GM23338 (cell line): ENCODE measurements at regions not wholly inside any gene's neighbourhood (a gene's known extent, or its start where the extent isn't known, plus 50 kb on each side); places are given as distances from the start of the nearest gene placed in this dataset.

Experiments
- ATAC-seq: fragments of 200-7000 bp; cut with Tn5 transposase; 3 replicates; pipeline ENCODE4 v1.9.1; 2020
- DNase-seq: peaks from one replicate; pipeline ENCODE4 v3.0.0-alpha.2; 2015; ENCODE audit warnings: low spot score
- H2AFZ ChIP-seq: fragments of 200-600 bp; sonication (generic); 2 replicates; pipeline ENCODE4 v1.8.0; 2016; ENCODE audit warnings: antibody characterized with exemption, mild to moderate bottlenecking, moderate library complexity
- H3F3A ChIP-seq: fragments of 200-600 bp; sonication (generic); replicated peaks from 2 replicates; pipeline ENCODE4 v1.8.0; 2017; ENCODE audit warnings: antibody characterized with exemption, mixed run types, low read depth
- H3K27ac ChIP-seq: fragments of 200-600 bp; sonication (generic); 2 replicates; pipeline ENCODE4 v1.6.1; 2016; ENCODE audit warnings: low read depth
- H3K27me3 ChIP-seq: fragments of 200-600 bp; sonication (generic); 2 replicates; pipeline ENCODE4 v1.8.0; 2016; ENCODE audit warnings: mild to moderate bottlenecking, mixed run types, moderate library complexity; ENCODE audit not compliant: insufficient read depth
- H3K36me3 ChIP-seq: fragments of 200-600 bp; sonication (generic); 2 replicates; pipeline ENCODE4 v1.8.0; 2016; ENCODE audit warnings: mild to moderate bottlenecking; ENCODE audit not compliant: insufficient read depth
- H3K4me1 ChIP-seq: fragments of 200-600 bp; sonication (generic); 2 replicates; pipeline ENCODE4 v1.8.0; 2016; ENCODE audit warnings: mild to moderate bottlenecking, moderate library complexity; ENCODE audit not compliant: insufficient read depth
- H3K4me2 ChIP-seq: fragments of 200-600 bp; sonication (generic); 2 replicates; pipeline ENCODE4 v1.7.1; 2017; ENCODE audit warnings: mixed run types
- H3K4me3 ChIP-seq: fragments of 200-600 bp; sonication (generic); 2 replicates; pipeline ENCODE4 v1.6.1; 2016; ENCODE audit warnings: mixed run types
- H3K79me2 ChIP-seq: fragments of 200-600 bp; sonication (generic); replicated peaks from 2 replicates; pipeline ENCODE4 v1.8.0; 2017; ENCODE audit warnings: mild to moderate bottlenecking; ENCODE audit not compliant: insufficient read depth
- H3K9me2 ChIP-seq: fragments of 200-600 bp; sonication (generic); 2 replicates; pipeline ENCODE4 v1.8.0; 2017; ENCODE audit not compliant: insufficient read depth
- H4K20me1 ChIP-seq: fragments of 200-600 bp; sonication (generic); replicated peaks from 2 replicates; pipeline ENCODE4 v1.8.0; 2017; ENCODE audit warnings: mild to moderate bottlenecking; ENCODE audit not compliant: insufficient read depth
- H3K27ac Mint-ChIP-seq: 2 replicates; pipeline ENCODE4 v1.8.0; 2020; ENCODE audit warnings: inconsistent platforms, mild to moderate bottlenecking, moderate library complexity, mixed read lengths
- H3K27me3 Mint-ChIP-seq: 3 replicates; pipeline ENCODE4 v1.8.0; 2022; ENCODE audit warnings: low read depth, mild to moderate bottlenecking, moderate library complexity, mixed read lengths, inconsistent platforms; ENCODE audit not compliant: insufficient read depth, poor library complexity
- H3K36me3 Mint-ChIP-seq: 3 replicates; pipeline ENCODE4 v1.8.0; 2021; ENCODE audit warnings: low read depth, mild to moderate bottlenecking, inconsistent platforms, moderate library complexity, mixed read lengths
- H3K4me1 Mint-ChIP-seq: 3 replicates; pipeline ENCODE4 v1.8.0; 2020; ENCODE audit warnings: mild to moderate bottlenecking, inconsistent platforms, mixed read lengths
- H3K4me3 Mint-ChIP-seq: 3 replicates; pipeline ENCODE4 v1.8.0; 2021; ENCODE audit warnings: moderate library complexity, mild to moderate bottlenecking, inconsistent platforms, mixed read lengths
- H3K9me3 Mint-ChIP-seq: 3 replicates; pipeline ENCODE4 v1.8.0; 2020; ENCODE audit warnings: moderate library complexity, mild to moderate bottlenecking, inconsistent platforms, mixed read lengths
- CREB1 ChIP-seq: fragments of 250-450 bp; sonication (Bioruptor Pico); IDR thresholded peaks from 2 replicates; pipeline ENCODE4 v1.5.0; 2020; ENCODE audit warnings: low read depth, mild to moderate bottlenecking, moderate library complexity
- EZH2 ChIP-seq: fragments of 200-600 bp; sonication (generic); IDR thresholded peaks from one replicate; pipeline ENCODE4 v1.8.0; 2017; ENCODE audit warnings: antibody characterized with exemption, mild to moderate bottlenecking, low read depth; ENCODE audit not compliant: unreplicated experiment
- EZH2phosphoT487 ChIP-seq: fragments of 200-600 bp; sonication (generic); IDR thresholded peaks from one replicate; pipeline ENCODE4 v1.8.1; 2018; ENCODE audit warnings: antibody characterized with exemption; ENCODE audit not compliant: unreplicated experiment
- JUNB ChIP-seq: IDR thresholded peaks from one replicate; pipeline ENCODE4 v1.6.1; 2016; ENCODE audit warnings: antibody characterized with exemption; ENCODE audit not compliant: unreplicated experiment
- NANOG ChIP-seq: IDR thresholded peaks from 2 replicates; pipeline ENCODE4 v1.6.1; 2016; ENCODE audit warnings: antibody characterized with exemption, borderline replicate concordance
- POLR2AphosphoS5 ChIP-seq: IDR thresholded peaks from 2 replicates; pipeline ENCODE4 v1.6.1; 2016; ENCODE audit warnings: antibody characterized with exemption, low read depth
- STAT1 ChIP-seq: IDR thresholded peaks from one replicate; pipeline ENCODE4 v1.6.1; 2016; ENCODE audit warnings: antibody characterized with exemption; ENCODE audit not compliant: unreplicated experiment
- ZNF114 ChIP-seq: fragments of 250-450 bp; sonication (Bioruptor Pico); IDR thresholded peaks from 2 replicates; pipeline ENCODE4 v1.5.0; 2020; ENCODE audit warnings: mild to moderate bottlenecking, moderate library complexity
- ZNF331 ChIP-seq: fragments of 250-450 bp; sonication (Bioruptor Pico); IDR thresholded peaks from 2 replicates; pipeline ENCODE4 v1.5.0; 2020; ENCODE audit warnings: low read depth, mild to moderate bottlenecking, moderate library complexity
- TF ChIP-seq, protein P1 (sequence below): IDR thresholded peaks from 2 replicates; pipeline ENCODE4 v1.6.1; 2016; ENCODE audit warnings: antibody characterized with exemption
- TF ChIP-seq, protein P2 (sequence below): fragments of 250-450 bp; sonication (Bioruptor Pico); IDR thresholded peaks from 2 replicates; pipeline ENCODE4 v1.5.0; 2020; ENCODE audit warnings: mild to moderate bottlenecking, moderate library complexity
- TF ChIP-seq, protein P3 (sequence below), 2 experiments: fragments of 200-600 bp in 1 of 2; sonication (generic) in 1 of 2; conservative IDR thresholded peaks; 2 replicates each; pipeline versions ENCODE4 v1.5.1 to v1.6.1; 2016 to 2017; ENCODE audit warnings: antibody characterized with exemption in 2 of 2, low read depth in 2 of 2, mild to moderate bottlenecking in 2 of 2, moderate library complexity in 1 of 2
- TF ChIP-seq, protein P4 (sequence below): IDR thresholded peaks from one replicate; pipeline ENCODE4 v1.6.1; 2018; ENCODE audit warnings: antibody characterized with exemption; ENCODE audit not compliant: unreplicated experiment

DNA sequence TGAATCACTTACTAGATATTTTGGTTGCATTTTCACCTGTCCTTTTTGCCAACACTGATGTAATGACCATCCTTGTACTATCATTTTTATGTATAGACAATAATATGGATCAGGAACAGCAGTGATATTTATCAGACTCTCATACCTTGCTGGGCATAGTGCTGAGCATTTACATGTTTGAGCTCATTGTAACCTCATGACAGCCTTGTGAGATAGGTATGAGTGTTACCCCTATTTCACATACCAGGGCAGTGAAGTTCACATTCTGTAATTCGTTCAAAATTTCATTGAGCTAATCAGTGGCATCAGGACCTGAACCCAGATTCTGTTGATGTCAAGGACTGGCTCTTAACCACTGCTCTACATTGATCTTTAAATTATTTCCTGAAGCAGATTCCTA is 221.5 kb upstream of the TBL1XR1 start:
- Histone ChIP-seq H4K20me1 (no peaks in the 10 kb centered on the region), H3F3A (no peaks in the 10 kb centered on the region), H3K4me1 (0 out of 2 replicates have a peak, but pooled peaks cover 3% of the 10 kb centered on the region), H3K27me3 (no peaks in the 10 kb centered on the region), H3K79me2 (no peaks in the 10 kb centered on the region), H3K9me2 (no peaks in the 10 kb centered on the region), H3K36me3 (no peaks in the 10 kb centered on the region), H3K27ac (no peak overlapping the region), H2AFZ (no peak overlapping the region), H3K4me2 (no peak overlapping the region), H3K4me3 (no peak overlapping the region)
- Mint-ChIP-seq H3K9me3 (peaks cover 6% of the 10 kb centered on the region; the same call in 2 of the 3 replicates), H3K27ac (no peak overlapping the region), H3K27me3 (peaks cover 7% of the 10 kb centered on the region), H3K36me3 (peaks cover 5% of the 10 kb centered on the region; the same call in 1 of the 3 replicates), H3K4me1 (peaks cover 4% of the 10 kb centered on the region; the same call in 2 of the 3 replicates), H3K4me3 (no peak overlapping the region)
- TF ChIP-seq, protein P1, sequence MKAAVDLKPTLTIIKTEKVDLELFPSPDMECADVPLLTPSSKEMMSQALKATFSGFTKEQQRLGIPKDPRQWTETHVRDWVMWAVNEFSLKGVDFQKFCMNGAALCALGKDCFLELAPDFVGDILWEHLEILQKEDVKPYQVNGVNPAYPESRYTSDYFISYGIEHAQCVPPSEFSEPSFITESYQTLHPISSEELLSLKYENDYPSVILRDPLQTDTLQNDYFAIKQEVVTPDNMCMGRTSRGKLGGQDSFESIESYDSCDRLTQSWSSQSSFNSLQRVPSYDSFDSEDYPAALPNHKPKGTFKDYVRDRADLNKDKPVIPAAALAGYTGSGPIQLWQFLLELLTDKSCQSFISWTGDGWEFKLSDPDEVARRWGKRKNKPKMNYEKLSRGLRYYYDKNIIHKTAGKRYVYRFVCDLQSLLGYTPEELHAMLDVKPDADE = no peak
- TF ChIP-seq ZNF114 (CRISPR knock-in tag) = no peak
- TF ChIP-seq NANOG = no peak
- no peak for TF ChIP-seq ZNF331 (CRISPR knock-in tag)
- TF ChIP-seq JUNB = no peak
- TF ChIP-seq, protein P2, sequence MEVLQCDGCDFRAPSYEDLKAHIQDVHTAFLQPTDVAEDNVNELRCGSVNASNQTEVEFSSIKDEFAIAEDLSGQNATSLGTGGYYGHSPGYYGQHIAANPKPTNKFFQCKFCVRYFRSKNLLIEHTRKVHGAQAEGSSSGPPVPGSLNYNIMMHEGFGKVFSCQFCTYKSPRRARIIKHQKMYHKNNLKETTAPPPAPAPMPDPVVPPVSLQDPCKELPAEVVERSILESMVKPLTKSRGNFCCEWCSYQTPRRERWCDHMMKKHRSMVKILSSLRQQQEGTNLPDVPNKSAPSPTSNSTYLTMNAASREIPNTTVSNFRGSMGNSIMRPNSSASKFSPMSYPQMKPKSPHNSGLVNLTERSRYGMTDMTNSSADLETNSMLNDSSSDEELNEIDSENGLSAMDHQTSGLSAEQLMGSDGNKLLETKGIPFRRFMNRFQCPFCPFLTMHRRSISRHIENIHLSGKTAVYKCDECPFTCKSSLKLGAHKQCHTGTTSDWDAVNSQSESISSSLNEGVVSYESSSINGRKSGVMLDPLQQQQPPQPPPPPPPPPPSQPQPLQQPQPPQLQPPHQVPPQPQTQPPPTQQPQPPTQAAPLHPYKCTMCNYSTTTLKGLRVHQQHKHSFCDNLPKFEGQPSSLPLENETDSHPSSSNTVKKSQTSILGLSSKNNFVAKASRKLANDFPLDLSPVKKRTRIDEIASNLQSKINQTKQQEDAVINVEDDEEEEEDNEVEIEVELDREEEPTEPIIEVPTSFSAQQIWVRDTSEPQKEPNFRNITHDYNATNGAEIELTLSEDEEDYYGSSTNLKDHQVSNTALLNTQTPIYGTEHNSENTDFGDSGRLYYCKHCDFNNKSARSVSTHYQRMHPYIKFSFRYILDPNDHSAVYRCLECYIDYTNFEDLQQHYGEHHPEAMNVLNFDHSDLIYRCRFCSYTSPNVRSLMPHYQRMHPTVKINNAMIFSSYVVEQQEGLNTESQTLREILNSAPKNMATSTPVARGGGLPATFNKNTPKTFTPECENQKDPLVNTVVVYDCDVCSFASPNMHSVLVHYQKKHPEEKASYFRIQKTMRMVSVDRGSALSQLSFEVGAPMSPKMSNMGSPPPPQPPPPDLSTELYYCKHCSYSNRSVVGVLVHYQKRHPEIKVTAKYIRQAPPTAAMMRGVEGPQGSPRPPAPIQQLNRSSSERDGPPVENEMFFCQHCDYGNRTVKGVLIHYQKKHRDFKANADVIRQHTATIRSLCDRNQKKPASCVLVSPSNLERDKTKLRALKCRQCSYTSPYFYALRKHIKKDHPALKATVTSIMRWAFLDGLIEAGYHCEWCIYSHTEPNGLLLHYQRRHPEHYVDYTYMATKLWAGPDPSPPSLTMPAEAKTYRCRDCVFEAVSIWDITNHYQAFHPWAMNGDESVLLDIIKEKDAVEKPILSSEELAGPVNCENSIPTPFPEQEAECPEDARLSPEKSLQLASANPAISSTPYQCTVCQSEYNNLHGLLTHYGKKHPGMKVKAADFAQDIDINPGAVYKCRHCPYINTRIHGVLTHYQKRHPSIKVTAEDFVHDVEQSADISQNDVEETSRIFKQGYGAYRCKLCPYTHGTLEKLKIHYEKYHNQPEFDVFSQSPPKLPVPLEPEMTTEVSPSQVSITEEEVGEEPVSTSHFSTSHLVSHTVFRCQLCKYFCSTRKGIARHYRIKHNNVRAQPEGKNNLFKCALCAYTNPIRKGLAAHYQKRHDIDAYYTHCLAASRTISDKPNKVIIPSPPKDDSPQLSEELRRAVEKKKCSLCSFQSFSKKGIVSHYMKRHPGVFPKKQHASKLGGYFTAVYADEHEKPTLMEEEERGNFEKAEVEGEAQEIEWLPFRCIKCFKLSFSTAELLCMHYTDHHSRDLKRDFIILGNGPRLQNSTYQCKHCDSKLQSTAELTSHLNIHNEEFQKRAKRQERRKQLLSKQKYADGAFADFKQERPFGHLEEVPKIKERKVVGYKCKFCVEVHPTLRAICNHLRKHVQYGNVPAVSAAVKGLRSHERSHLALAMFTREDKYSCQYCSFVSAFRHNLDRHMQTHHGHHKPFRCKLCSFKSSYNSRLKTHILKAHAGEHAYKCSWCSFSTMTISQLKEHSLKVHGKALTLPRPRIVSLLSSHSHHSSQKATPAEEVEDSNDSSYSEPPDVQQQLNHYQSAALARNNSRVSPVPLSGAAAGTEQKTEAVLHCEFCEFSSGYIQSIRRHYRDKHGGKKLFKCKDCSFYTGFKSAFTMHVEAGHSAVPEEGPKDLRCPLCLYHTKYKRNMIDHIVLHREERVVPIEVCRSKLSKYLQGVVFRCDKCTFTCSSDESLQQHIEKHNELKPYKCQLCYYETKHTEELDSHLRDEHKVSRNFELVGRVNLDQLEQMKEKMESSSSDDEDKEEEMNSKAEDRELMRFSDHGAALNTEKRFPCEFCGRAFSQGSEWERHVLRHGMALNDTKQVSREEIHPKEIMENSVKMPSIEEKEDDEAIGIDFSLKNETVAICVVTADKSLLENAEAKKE (CRISPR knock-in tag) = no peak
- TF ChIP-seq POLR2AphosphoS5 = no peak
- no peak for TF ChIP-seq EZH2
- no peak for TF ChIP-seq EZH2phosphoT487
- TF ChIP-seq, protein P3, sequence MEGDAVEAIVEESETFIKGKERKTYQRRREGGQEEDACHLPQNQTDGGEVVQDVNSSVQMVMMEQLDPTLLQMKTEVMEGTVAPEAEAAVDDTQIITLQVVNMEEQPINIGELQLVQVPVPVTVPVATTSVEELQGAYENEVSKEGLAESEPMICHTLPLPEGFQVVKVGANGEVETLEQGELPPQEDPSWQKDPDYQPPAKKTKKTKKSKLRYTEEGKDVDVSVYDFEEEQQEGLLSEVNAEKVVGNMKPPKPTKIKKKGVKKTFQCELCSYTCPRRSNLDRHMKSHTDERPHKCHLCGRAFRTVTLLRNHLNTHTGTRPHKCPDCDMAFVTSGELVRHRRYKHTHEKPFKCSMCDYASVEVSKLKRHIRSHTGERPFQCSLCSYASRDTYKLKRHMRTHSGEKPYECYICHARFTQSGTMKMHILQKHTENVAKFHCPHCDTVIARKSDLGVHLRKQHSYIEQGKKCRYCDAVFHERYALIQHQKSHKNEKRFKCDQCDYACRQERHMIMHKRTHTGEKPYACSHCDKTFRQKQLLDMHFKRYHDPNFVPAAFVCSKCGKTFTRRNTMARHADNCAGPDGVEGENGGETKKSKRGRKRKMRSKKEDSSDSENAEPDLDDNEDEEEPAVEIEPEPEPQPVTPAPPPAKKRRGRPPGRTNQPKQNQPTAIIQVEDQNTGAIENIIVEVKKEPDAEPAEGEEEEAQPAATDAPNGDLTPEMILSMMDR (conservative IDR thresholded peaks at IDR 0.05; ENCODE audit: low read depth in 2 of 2) = no peak
- TF ChIP-seq CREB1 (CRISPR knock-in tag) = no peak
- TF ChIP-seq, protein P4, sequence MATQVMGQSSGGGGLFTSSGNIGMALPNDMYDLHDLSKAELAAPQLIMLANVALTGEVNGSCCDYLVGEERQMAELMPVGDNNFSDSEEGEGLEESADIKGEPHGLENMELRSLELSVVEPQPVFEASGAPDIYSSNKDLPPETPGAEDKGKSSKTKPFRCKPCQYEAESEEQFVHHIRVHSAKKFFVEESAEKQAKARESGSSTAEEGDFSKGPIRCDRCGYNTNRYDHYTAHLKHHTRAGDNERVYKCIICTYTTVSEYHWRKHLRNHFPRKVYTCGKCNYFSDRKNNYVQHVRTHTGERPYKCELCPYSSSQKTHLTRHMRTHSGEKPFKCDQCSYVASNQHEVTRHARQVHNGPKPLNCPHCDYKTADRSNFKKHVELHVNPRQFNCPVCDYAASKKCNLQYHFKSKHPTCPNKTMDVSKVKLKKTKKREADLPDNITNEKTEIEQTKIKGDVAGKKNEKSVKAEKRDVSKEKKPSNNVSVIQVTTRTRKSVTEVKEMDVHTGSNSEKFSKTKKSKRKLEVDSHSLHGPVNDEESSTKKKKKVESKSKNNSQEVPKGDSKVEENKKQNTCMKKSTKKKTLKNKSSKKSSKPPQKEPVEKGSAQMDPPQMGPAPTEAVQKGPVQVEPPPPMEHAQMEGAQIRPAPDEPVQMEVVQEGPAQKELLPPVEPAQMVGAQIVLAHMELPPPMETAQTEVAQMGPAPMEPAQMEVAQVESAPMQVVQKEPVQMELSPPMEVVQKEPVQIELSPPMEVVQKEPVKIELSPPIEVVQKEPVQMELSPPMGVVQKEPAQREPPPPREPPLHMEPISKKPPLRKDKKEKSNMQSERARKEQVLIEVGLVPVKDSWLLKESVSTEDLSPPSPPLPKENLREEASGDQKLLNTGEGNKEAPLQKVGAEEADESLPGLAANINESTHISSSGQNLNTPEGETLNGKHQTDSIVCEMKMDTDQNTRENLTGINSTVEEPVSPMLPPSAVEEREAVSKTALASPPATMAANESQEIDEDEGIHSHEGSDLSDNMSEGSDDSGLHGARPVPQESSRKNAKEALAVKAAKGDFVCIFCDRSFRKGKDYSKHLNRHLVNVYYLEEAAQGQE = no peak
- TF ChIP-seq STAT1 = no peak
- ATAC-seq = no peak
- no peak for DNase-seq
